HCT116 (cell line): ENCODE measurements at regions not wholly inside any gene's neighbourhood (a gene's known extent, or its start where the extent isn't known, plus 50 kb on each side); places are given as distances from the start of the nearest gene placed in this dataset.
A peak's percentile ranks its signal among the peaks of the same experiment; 100 is the strongest.

Experiments used
- ATAC-seq: fragments of 200-7000 bp; cut with Tn5 transposase; 2 replicates; pipeline ENCODE4 v1.9.1; 2020; ENCODE audit warnings: mild to moderate bottlenecking, moderate library complexity
- BruUV-seq: library from RNA; stranded (reverse); fragments of 400-500 nt; replicated peaks from 2 replicates; lab custom pipeline; 2021; lab: Mats Ljungman, UMichigan
- CTCF ChIA-PET: fragments of 300-600 bp; sonication (Branson Sonifier 250); formaldehyde crosslinking; loops from one replicate; lab custom pipeline; 2021; ENCODE audit warnings: antibody characterized with exemption; lab: Charles Lee
- POLR2A ChIA-PET: fragments of 300-600, 350-600 bp; sonication (Branson Sonifier 250); formaldehyde crosslinking; loops from one replicate; lab custom pipeline; 2021; ENCODE audit warnings: antibody characterized with exemption; lab: Charles Lee
- RAD21 ChIA-PET, 2 experiments: fragments of 300-600 bp; sonication (Branson Sonifier 250); formaldehyde crosslinking; loops; one replicate each; lab custom pipeline; 2023; ENCODE audit warnings: low total read pairs in 2 of 2; ENCODE audit not compliant: uncharacterized antibody in 2 of 2, unreplicated experiment in 2 of 2, low non-redundant PET in 1 of 2; lab: Charles Lee
- DNase-seq: peaks from one replicate; pipeline ENCODE4 v3.0.0-alpha.2; 2010; ENCODE audit warnings: low read depth, low spot score
- H2AFZ ChIP-seq: fragments of 200-600 bp; shearing (Covaris generic), sonication (generic); 2 replicates; pipeline ENCODE4 v1.6.1; 2017; ENCODE audit warnings: low read depth, mixed run types, mixed read lengths, antibody characterized with exemption, low read length; ENCODE audit not compliant: poor library complexity, severe bottlenecking
- H3K27ac ChIP-seq: 2 replicates; pipeline ENCODE4 v1.5.1; 2012; ENCODE audit warnings: low read depth, low read length
- H3K27me3 ChIP-seq: fragments of 200-600 bp; sonication (generic); 2 replicates; pipeline ENCODE4 v1.6.1; 2016; ENCODE audit warnings: mixed run types, low read length, mixed read lengths; ENCODE audit not compliant: insufficient read depth
- H3K36me3 ChIP-seq, 2 experiments: fragments of 200-500 bp in 1 of 2; fragments of 200-600 bp in 1 of 2; sonication (Bioruptor generic) in 1 of 2; sonication (generic) in 1 of 2; 2 replicates each; pipeline versions ENCODE4 v1.5.1 to v1.6.1; 2014 to 2016; ENCODE audit warnings: low read length in 2 of 2, inconsistent platforms in 1 of 2, mixed read lengths in 1 of 2, mixed run types in 1 of 2; ENCODE audit not compliant: insufficient read depth in 2 of 2, control insufficient read depth in 1 of 2
- H3K4me1 ChIP-seq, 2 experiments: fragments of 200-600 bp in 1 of 2; sonication (generic) in 1 of 2; 2 replicates each; pipeline versions ENCODE4 v1.5.1 to v1.6.1; 2012 to 2017; ENCODE audit warnings: low read length in 2 of 2, inconsistent platforms in 1 of 2, mild to moderate bottlenecking in 1 of 2, mixed read lengths in 1 of 2, mixed run types in 1 of 2, moderate library complexity in 1 of 2; ENCODE audit not compliant: insufficient read depth in 2 of 2, control insufficient read depth in 1 of 2
- H3K4me2 ChIP-seq: fragments of 200-600 bp; sonication (generic); 2 replicates; pipeline ENCODE4 v1.6.1; 2017; ENCODE audit warnings: mixed run types, low read length, mixed read lengths
- H3K4me3 ChIP-seq, 2 experiments: fragments of 200-600 bp in 1 of 2; sonication (generic) in 1 of 2; replicated peaks in 1 of 2; 2 replicates each; pipeline ENCODE4 v1.5.1; 2011 to 2016; ENCODE audit warnings: low read length in 2 of 2, control low read depth in 1 of 2, low read depth in 1 of 2, mild to moderate bottlenecking in 1 of 2, mixed read lengths in 1 of 2, mixed run types in 1 of 2
- H3K79me2 ChIP-seq: fragments of 200-600 bp; sonication (generic); 2 replicates; pipeline ENCODE4 v1.6.1; 2017; ENCODE audit warnings: mild to moderate bottlenecking, mixed run types, low read length, moderate library complexity, mixed read lengths; ENCODE audit not compliant: insufficient read depth
- H3K9ac ChIP-seq: fragments of 200-600 bp; sonication (generic); 2 replicates; pipeline ENCODE4 v1.6.1; 2016; ENCODE audit warnings: low read length, mixed read lengths
- H3K9me2 ChIP-seq: fragments of 200-600 bp; sonication (generic), shearing (Covaris generic); 2 replicates; pipeline ENCODE4 v1.6.1; 2017; ENCODE audit warnings: mixed run types, mild to moderate bottlenecking, moderate library complexity; ENCODE audit not compliant: insufficient read depth
- H3K9me3 ChIP-seq, 2 experiments: fragments of 200-500 bp in 1 of 2; fragments of 200-600 bp in 1 of 2; sonication (Bioruptor generic) in 1 of 2; sonication (generic) in 1 of 2; 2 replicates each; pipeline ENCODE4 v1.6.1; 2014 to 2017; ENCODE audit warnings: low read length in 2 of 2, mixed read lengths in 2 of 2, inconsistent platforms in 1 of 2, low read depth in 1 of 2, mild to moderate bottlenecking in 1 of 2, mixed run types in 1 of 2, moderate library complexity in 1 of 2; ENCODE audit not compliant: control insufficient read depth in 1 of 2, insufficient read depth in 1 of 2
- H4K20me1 ChIP-seq: fragments of 200-600 bp; sonication (generic), shearing (Covaris generic); 2 replicates; pipeline ENCODE4 v1.6.1; 2017; ENCODE audit warnings: mixed run types, mild to moderate bottlenecking, moderate library complexity; ENCODE audit not compliant: insufficient read depth
- CEBPB ChIP-seq: IDR thresholded peaks from 2 replicates; pipeline ENCODE4 v1.6.1; 2012; ENCODE audit warnings: low read depth
- EZH2 ChIP-seq: fragments of 200-600 bp; sonication (generic); IDR thresholded peaks from 2 replicates; pipeline ENCODE4 v1.6.1; 2017; ENCODE audit warnings: antibody characterized with exemption, mixed run types
- JUND ChIP-seq: IDR thresholded peaks from 2 replicates; pipeline ENCODE4 v1.6.1; 2012
- POLR2A ChIP-seq: IDR thresholded peaks from 2 replicates; pipeline ENCODE4 v1.7.0; 2011; ENCODE audit warnings: borderline replicate concordance; ENCODE audit not compliant: insufficient read depth, insufficient read length; ENCODE audit errors: extremely low read depth
- RAD21 ChIP-seq: IDR thresholded peaks from 2 replicates; pipeline ENCODE4 v1.6.1; 2012; ENCODE audit warnings: low read depth, mild to moderate bottlenecking
- SIN3A ChIP-seq: IDR thresholded peaks from 2 replicates; pipeline ENCODE4 v1.6.1; 2012; ENCODE audit warnings: low read depth
- SRF ChIP-seq: IDR thresholded peaks from 2 replicates; pipeline ENCODE4 v1.6.1; 2012; ENCODE audit warnings: low read depth
- YY1 ChIP-seq: IDR thresholded peaks from 2 replicates; pipeline ENCODE4 v1.6.1; 2011; ENCODE audit warnings: low read length, low read depth, moderate library complexity, mild to moderate bottlenecking; ENCODE audit not compliant: insufficient replicate concordance; ENCODE audit errors: extremely low read depth
- ZFX ChIP-seq: fragments of 450-650 bp; IDR thresholded peaks from 2 replicates; pipeline ENCODE4 v1.6.1; 2017
- intact Hi-C: fragments of 100-400 bp; cut with micrococcal nuclease; formaldehyde crosslinking; loops from 2 replicates; pipeline ENCODE4 v1.10.0; 2022
- TF ChIP-seq, protein P1 (sequence below): IDR thresholded peaks from 2 replicates; pipeline ENCODE4 v1.6.1; 2012; ENCODE audit warnings: low read depth
- TF ChIP-seq, protein P2 (sequence below), 3 experiments: fragments of 200-600 bp in 1 of 3; sonication (generic) in 1 of 3; IDR thresholded peaks in 2 of 3; conservative IDR thresholded peaks in 1 of 3; 2 replicates each; pipeline ENCODE4 v1.5.1; 2012 to 2017; ENCODE audit warnings: low read depth in 2 of 3, low read length in 2 of 3, antibody characterized with exemption in 1 of 3, borderline replicate concordance in 1 of 3, control low read depth in 1 of 3, mild to moderate bottlenecking in 1 of 3, mixed read lengths in 1 of 3, mixed run types in 1 of 3, moderate library complexity in 1 of 3; ENCODE audit not compliant: insufficient read depth in 1 of 3
- TF ChIP-seq, protein P3 (sequence below): IDR thresholded peaks from 2 replicates; pipeline ENCODE4 v1.6.1; 2011; ENCODE audit warnings: mild to moderate bottlenecking, low read length, moderate library complexity; ENCODE audit not compliant: insufficient replicate concordance; ENCODE audit errors: extremely low read depth

DNA sequence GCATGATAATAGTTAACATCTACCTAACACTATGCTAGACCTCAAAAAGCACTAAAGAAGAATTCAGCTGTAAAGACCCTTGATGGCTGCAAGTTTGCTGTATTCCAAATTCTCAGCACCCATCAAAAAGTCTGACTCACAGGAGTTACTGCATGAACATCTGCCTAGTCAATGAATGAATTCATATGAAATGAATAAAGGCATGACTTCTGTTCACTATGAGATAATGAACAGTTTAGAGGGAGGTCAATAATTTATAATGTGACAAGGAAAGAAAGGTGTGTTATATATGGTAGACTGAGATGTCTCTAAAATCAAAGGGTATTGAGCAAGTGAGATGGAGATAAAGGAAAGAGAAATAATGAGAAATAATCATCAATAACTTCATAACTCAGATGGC lies 508.2 kb upstream of the TGFBR2 start:
- H3K79me2 ChIP-seq: no peaks in the 10 kb centered on the region
- POLR2A ChIA-PET: no interaction called here

DNA sequence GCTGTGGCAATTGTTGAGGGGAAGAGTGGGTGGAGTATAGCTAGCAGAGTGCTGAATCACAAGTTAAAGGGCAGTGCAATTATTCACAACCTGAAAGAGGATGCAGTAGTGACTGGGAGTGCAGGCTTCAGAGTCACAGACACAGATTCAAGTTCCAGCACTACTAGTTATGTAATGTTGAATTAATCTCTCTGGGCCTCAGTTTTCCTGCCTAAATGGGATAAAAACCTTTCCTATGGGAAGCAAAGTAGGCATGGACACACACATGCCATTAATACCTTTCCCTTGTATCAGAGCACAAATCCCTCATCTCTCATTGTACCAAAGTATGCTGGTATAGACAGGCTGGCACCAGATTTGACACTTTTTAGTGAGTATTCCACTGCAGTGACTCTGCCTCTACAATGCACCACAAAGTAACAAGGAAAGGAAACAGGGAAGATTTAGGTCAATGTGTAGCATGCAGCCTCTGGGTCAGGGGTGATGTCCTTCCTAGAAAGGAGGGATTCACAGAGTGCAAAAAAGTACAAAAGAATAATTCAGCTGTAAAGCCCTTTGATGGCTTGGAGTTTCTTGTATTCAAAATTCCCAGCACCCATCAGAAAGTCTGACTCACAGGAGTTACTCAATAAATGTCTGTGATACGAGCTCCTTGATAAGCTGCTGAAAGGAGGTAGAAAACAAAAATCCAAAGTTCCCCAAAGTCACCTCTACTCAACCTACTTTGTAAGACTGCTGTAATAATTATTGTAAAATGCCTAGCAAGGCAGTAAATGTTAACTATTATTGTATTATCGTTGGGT lies 507.5 kb upstream of the TGFBR2 start:
- intact Hi-C loops: no loop called here
- H3K36me3 ChIP-seq: no peaks in the 10 kb centered on the region
- no peak overlapping the region for H3K9ac ChIP-seq
- peak overlapping the region in 1 of 2 experiments; percentile 24; a peak in 1 of 4 replicates for H3K4me3 ChIP-seq
- H3K4me1 ChIP-seq: peaks cover 12 to 18% of the 10 kb centered on the region in 2 experiments
- no TSS peak for BruUV-seq
- ChIA-PET CTCF (no interaction called here), POLR2A (no interaction called here), RAD21 (no interaction called here)
- H3K27ac ChIP-seq: no peak overlapping the region
- H4K20me1 ChIP-seq: no peaks in the 10 kb centered on the region
- H3K9me3 ChIP-seq: no peaks in the 10 kb centered on the region
- DNase-seq (peak; percentile 19), ATAC-seq (peak; percentile 79)
- no peaks in the 10 kb centered on the region for H3K27me3 ChIP-seq
- H2AFZ ChIP-seq: peak overlapping the region; percentile 80
- H3K9me2 ChIP-seq: no peaks in the 10 kb centered on the region
- no peaks in the 10 kb centered on the region for H3K79me2 ChIP-seq
- peak overlapping the region; percentile 63 for H3K4me2 ChIP-seq
- TF ChIP-seq YY1: no peak
- TF ChIP-seq ZFX: no peak
- TF ChIP-seq, protein P1, sequence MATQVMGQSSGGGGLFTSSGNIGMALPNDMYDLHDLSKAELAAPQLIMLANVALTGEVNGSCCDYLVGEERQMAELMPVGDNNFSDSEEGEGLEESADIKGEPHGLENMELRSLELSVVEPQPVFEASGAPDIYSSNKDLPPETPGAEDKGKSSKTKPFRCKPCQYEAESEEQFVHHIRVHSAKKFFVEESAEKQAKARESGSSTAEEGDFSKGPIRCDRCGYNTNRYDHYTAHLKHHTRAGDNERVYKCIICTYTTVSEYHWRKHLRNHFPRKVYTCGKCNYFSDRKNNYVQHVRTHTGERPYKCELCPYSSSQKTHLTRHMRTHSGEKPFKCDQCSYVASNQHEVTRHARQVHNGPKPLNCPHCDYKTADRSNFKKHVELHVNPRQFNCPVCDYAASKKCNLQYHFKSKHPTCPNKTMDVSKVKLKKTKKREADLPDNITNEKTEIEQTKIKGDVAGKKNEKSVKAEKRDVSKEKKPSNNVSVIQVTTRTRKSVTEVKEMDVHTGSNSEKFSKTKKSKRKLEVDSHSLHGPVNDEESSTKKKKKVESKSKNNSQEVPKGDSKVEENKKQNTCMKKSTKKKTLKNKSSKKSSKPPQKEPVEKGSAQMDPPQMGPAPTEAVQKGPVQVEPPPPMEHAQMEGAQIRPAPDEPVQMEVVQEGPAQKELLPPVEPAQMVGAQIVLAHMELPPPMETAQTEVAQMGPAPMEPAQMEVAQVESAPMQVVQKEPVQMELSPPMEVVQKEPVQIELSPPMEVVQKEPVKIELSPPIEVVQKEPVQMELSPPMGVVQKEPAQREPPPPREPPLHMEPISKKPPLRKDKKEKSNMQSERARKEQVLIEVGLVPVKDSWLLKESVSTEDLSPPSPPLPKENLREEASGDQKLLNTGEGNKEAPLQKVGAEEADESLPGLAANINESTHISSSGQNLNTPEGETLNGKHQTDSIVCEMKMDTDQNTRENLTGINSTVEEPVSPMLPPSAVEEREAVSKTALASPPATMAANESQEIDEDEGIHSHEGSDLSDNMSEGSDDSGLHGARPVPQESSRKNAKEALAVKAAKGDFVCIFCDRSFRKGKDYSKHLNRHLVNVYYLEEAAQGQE: no peak
- no peak for TF ChIP-seq EZH2
- TF ChIP-seq, protein P2, sequence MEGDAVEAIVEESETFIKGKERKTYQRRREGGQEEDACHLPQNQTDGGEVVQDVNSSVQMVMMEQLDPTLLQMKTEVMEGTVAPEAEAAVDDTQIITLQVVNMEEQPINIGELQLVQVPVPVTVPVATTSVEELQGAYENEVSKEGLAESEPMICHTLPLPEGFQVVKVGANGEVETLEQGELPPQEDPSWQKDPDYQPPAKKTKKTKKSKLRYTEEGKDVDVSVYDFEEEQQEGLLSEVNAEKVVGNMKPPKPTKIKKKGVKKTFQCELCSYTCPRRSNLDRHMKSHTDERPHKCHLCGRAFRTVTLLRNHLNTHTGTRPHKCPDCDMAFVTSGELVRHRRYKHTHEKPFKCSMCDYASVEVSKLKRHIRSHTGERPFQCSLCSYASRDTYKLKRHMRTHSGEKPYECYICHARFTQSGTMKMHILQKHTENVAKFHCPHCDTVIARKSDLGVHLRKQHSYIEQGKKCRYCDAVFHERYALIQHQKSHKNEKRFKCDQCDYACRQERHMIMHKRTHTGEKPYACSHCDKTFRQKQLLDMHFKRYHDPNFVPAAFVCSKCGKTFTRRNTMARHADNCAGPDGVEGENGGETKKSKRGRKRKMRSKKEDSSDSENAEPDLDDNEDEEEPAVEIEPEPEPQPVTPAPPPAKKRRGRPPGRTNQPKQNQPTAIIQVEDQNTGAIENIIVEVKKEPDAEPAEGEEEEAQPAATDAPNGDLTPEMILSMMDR (IDR thresholded peaks at IDR 0.05 in 2 of 3, conservative IDR thresholded peaks at IDR 0.05 in 1 of 3; ENCODE audit: borderline replicate concordance in 1 of 3, insufficient read depth in 1 of 3, low read depth in 2 of 3, low read length in 2 of 3): no peak

More for the DNA sequence above, 508.2 kb upstream of the TGFBR2 start:
- H3K4me2 ChIP-seq: peak overlapping the region; percentile 63
- H3K9me3 ChIP-seq: no peaks in the 10 kb centered on the region; a peak in 1 of 4 replicates
- H4K20me1 ChIP-seq: no peaks in the 10 kb centered on the region
- DNase-seq (no peak), ATAC-seq (peak; percentile 34)
- peak overlapping the region in 1 of 2 experiments; percentile 24; a peak in 1 of 4 replicates for H3K4me3 ChIP-seq
- no peak overlapping the region for H2AFZ ChIP-seq
- no peak overlapping the region for H3K27ac ChIP-seq
- no peak overlapping the region for H3K9ac ChIP-seq
- H3K27me3 ChIP-seq: no peaks in the 10 kb centered on the region
- ChIA-PET RAD21 (no interaction called here), CTCF (no interaction called here)
- intact Hi-C loops: no loop called here
- peaks cover 12 to 18% of the 10 kb centered on the region in 2 experiments for H3K4me1 ChIP-seq
- H3K9me2 ChIP-seq: no peaks in the 10 kb centered on the region
- H3K36me3 ChIP-seq: no peaks in the 10 kb centered on the region
- BruUV-seq: no TSS peak
- TF ChIP-seq CEBPB: no peak
- TF ChIP-seq POLR2A: no peak
- TF ChIP-seq, protein P3, sequence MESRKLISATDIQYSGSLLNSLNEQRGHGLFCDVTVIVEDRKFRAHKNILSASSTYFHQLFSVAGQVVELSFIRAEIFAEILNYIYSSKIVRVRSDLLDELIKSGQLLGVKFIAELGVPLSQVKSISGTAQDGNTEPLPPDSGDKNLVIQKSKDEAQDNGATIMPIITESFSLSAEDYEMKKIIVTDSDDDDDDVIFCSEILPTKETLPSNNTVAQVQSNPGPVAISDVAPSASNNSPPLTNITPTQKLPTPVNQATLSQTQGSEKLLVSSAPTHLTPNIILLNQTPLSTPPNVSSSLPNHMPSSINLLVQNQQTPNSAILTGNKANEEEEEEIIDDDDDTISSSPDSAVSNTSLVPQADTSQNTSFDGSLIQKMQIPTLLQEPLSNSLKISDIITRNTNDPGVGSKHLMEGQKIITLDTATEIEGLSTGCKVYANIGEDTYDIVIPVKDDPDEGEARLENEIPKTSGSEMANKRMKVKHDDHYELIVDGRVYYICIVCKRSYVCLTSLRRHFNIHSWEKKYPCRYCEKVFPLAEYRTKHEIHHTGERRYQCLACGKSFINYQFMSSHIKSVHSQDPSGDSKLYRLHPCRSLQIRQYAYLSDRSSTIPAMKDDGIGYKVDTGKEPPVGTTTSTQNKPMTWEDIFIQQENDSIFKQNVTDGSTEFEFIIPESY: no peak
- no peak for TF ChIP-seq SIN3A
- TF ChIP-seq JUND: no peak
- no peak for TF ChIP-seq SRF
- TF ChIP-seq EZH2: no peak
- no peak for TF ChIP-seq RAD21
